ENCODE measurements at regions not wholly inside any gene's neighbourhood (a gene's known extent, or its start where the extent isn't known, plus 50 kb on each side); places are given as distances from the start of the nearest gene placed in this dataset.

DNA sequence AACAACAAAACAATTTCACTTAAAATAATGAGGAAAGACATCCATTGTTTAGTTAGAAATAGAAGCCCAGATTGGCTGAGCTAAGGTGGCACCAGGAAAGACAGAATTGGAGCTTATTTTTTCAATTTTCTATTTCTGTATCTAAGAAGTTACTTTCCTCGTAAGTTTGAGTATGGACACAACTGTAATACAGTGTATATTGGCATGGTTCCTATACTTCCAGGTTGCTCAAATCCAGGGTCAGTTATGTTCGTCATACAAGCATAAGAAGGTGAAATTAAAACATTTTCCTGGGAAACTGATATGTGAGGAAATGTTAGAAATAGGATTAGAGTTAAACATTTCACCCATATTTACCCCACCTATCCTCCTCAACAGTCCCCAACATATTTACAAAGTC, 170.4 kb upstream of the AGA start:
- no peak overlapping the region for H3K4me3 ChIP-seq
- H3K36me3 ChIP-seq = no peaks in the 10 kb centered on the region
- H3K9me3 ChIP-seq = no peaks in the 10 kb centered on the region
- TF ChIP-seq CTCF (IDR thresholded peaks at IDR 0.05 in 4 of 5, conservative IDR thresholded peaks at IDR 0.05 in 1 of 5) (no peak), POLR2A (IDR thresholded peaks at IDR 0.05) (no peak)
- DNase-seq (no peak), ATAC-seq (no peak)
- no peaks in the 10 kb centered on the region for H3K27me3 ChIP-seq
- H3K27ac ChIP-seq = no peak overlapping the region
- intact Hi-C loops (cut with DNase I; ENCODE audit: low total_unique reads) (no loop called here), in situ Hi-C loops (cut with MboI; ENCODE audit: low sequenced_read_pairs in 4 of 4) (no loop called here)
- no peaks in the 10 kb centered on the region for H3K4me1 ChIP-seq

- intact Hi-C loops (cut with DNase I; ENCODE audit: low total_unique reads) (no loop called here), in situ Hi-C loops (cut with MboI; ENCODE audit: low sequenced_read_pairs in 4 of 4) (no loop called here)
- Histone ChIP-seq H3K36me3 (no peaks in the 10 kb centered on the region), H3K27me3 (no peaks in the 10 kb centered on the region), H3K27ac (no peak overlapping the region), H3K4me1 (no peaks in the 10 kb centered on the region), H3K4me3 (no peak overlapping the region), H3K9me3 (no peaks in the 10 kb centered on the region)
- DNase-seq = no peak
- ATAC-seq = no peak
- TF ChIP-seq CTCF (IDR thresholded peaks at IDR 0.05 in 4 of 5, conservative IDR thresholded peaks at IDR 0.05 in 1 of 5) = no peak
- TF ChIP-seq POLR2A (IDR thresholded peaks at IDR 0.05) = no peak
These were observed 190.2 kb upstream of the AGA start for GRCh38 chr4:177632481-177632880.

- H3K27ac ChIP-seq = no peak overlapping the region
- H3K9me3 ChIP-seq = no peaks in the 10 kb centered on the region
- no peaks in the 10 kb centered on the region for H3K36me3 ChIP-seq
- in situ Hi-C loops (cut with MboI; ENCODE audit: low sequenced_read_pairs in 4 of 4) = no loop called here
- H3K27me3 ChIP-seq = no peaks in the 10 kb centered on the region
- ATAC-seq (no peak), DNase-seq (no peak)
- H3K4me3 ChIP-seq = no peak overlapping the region
- intact Hi-C loops (cut with DNase I; ENCODE audit: low total_unique reads) = no loop called here
- TF ChIP-seq POLR2A (IDR thresholded peaks at IDR 0.05) (no peak), CTCF (IDR thresholded peaks at IDR 0.05 in 4 of 5, conservative IDR thresholded peaks at IDR 0.05 in 1 of 5) (no peak)
- H3K4me1 ChIP-seq = no peaks in the 10 kb centered on the region
These were observed 196.6 kb upstream of the AGA start for GRCh38 chr4:177638871-177639270.

GRCh38 chr4:177640864-177641263, 198.6 kb upstream of the AGA start:
- DNase-seq = no peak
- no peaks in the 10 kb centered on the region for H3K27me3 ChIP-seq
- intact Hi-C loops (cut with DNase I; ENCODE audit: low total_unique reads) = no loop called here
- H3K4me3 ChIP-seq = no peak overlapping the region
- no peak overlapping the region for H3K27ac ChIP-seq
- H3K4me1 ChIP-seq = no peaks in the 10 kb centered on the region
- TF ChIP-seq CTCF (IDR thresholded peaks at IDR 0.05 in 4 of 5, conservative IDR thresholded peaks at IDR 0.05 in 1 of 5) (no peak), POLR2A (IDR thresholded peaks at IDR 0.05) (no peak)
- no peak for ATAC-seq
- in situ Hi-C loops (cut with MboI; ENCODE audit: low sequenced_read_pairs in 4 of 4) = no loop called here
- H3K9me3 ChIP-seq = no peaks in the 10 kb centered on the region
- no peaks in the 10 kb centered on the region for H3K36me3 ChIP-seq

DNA sequence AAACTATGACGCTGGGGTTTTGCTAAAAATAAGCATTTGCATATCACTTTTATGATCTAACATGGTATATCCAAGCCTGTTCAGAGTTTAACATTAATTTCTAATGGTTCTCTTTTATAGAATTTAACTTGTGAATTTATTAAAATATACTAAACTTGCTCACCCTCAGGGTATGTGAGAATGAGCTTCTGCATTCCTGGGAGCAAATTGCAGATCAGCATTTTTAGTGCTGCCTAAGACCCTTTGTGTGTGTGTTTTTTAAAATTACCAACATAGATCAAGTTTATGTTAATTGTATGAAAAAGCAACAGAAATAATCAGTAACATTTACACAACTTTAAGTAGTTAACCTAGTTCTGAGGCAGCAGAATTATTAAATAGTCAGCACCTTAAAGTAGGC, 218.0 kb upstream of the AGA start:
- no peak overlapping the region for H3K27ac ChIP-seq
- no peak for TF ChIP-seq CTCF (IDR thresholded peaks at IDR 0.05 in 4 of 5, conservative IDR thresholded peaks at IDR 0.05 in 1 of 5)
- TF ChIP-seq POLR2A (IDR thresholded peaks at IDR 0.05) = no peak
- DNase-seq (no peak), ATAC-seq (no peak)
- no peaks in the 10 kb centered on the region for H3K4me1 ChIP-seq
- no peaks in the 10 kb centered on the region for H3K9me3 ChIP-seq
- H3K27me3 ChIP-seq = no peaks in the 10 kb centered on the region
- H3K4me3 ChIP-seq = no peak overlapping the region
- in situ Hi-C loops (cut with MboI; ENCODE audit: low sequenced_read_pairs in 4 of 4) (no loop called here), intact Hi-C loops (cut with DNase I; ENCODE audit: low total_unique reads) (no loop called here)
- no peaks in the 10 kb centered on the region for H3K36me3 ChIP-seq

Data from gastrocnemius medialis (tissue), 4 donors.